ENCODE measurements at regions not wholly inside any gene's neighbourhood (a gene's known extent, or its start where the extent isn't known, plus 50 kb on each side); places are given as distances from the start of the nearest gene placed in this dataset.

- TF ChIP-seq, protein P1, sequence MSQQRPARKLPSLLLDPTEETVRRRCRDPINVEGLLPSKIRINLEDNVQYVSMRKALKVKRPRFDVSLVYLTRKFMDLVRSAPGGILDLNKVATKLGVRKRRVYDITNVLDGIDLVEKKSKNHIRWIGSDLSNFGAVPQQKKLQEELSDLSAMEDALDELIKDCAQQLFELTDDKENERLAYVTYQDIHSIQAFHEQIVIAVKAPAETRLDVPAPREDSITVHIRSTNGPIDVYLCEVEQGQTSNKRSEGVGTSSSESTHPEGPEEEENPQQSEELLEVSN (IDR thresholded peaks at IDR 0.05) = no peak
- TF ChIP-seq GABPA (IDR thresholded peaks at IDR 0.05; ENCODE audit: borderline replicate concordance, insufficient read depth, low read length) (no peak), FOSL1 (IDR thresholded peaks at IDR 0.05; ENCODE audit: insufficient read depth, low read depth, low read length) (no peak), RFX5 (IDR thresholded peaks at IDR 0.05; ENCODE audit: borderline replicate concordance, low read depth, low read length) (no peak)
Observed at GRCh38 chr15:57789225-57789624, 82.7 kb downstream of the POLR2M start (continued).

Measured in H1 (cell line).